Transverse colon (tissue), 4 donors: ENCODE measurements at regions not wholly inside any gene's neighbourhood (a gene's known extent, or its start where the extent isn't known, plus 50 kb on each side); places are given as distances from the start of the nearest gene placed in this dataset.

Source experiments
- DNase-seq: peaks from one replicate; pipeline ENCODE4 v3.0.0-alpha.2; 2019
- H3K27ac ChIP-seq, 4 donors: fragments of 200-600 bp; sonication (generic); 2 replicates each; pipeline ENCODE4 v1.5.1; 2016 to 2018; ENCODE audit warnings: inconsistent platforms in 4 of 4
- H3K27me3 ChIP-seq: fragments of 200-600 bp; sonication (generic); 2 replicates; pipeline ENCODE4 v1.5.1; 2017; ENCODE audit warnings: inconsistent platforms
- H3K36me3 ChIP-seq, 4 donors: fragments of 200-600 bp; sonication (generic); 2 replicates each; pipeline ENCODE4 v1.5.1; 2017 to 2019; ENCODE audit warnings: inconsistent platforms in 4 of 4
- H3K4me1 ChIP-seq, 4 donors: fragments of 200-600 bp; sonication (generic); 2 replicates each; pipeline ENCODE4 v1.5.1; 2017 to 2020; ENCODE audit warnings: inconsistent platforms in 4 of 4
- H3K4me3 ChIP-seq, 4 donors: fragments of 200-600 bp; sonication (generic); 1 replicate in 1 of 4; 2 replicates in 3 of 4; pipeline versions ENCODE4 v1.5.1 to v1.6.1; 2017 to 2019; ENCODE audit warnings: inconsistent platforms in 4 of 4
- H3K9me3 ChIP-seq, 2 donors: fragments of 200-600 bp; sonication (generic); 2 replicates each; pipeline ENCODE4 v1.5.1; 2017 to 2019; ENCODE audit warnings: inconsistent platforms in 2 of 2
- CTCF ChIP-seq, 5 experiments: fragments of 200-600 bp in 3 of 5; fragments of 450-650 bp in 2 of 5; sonication (generic) in 3 of 5; IDR thresholded peaks; 1 replicate in 2 of 5; 2 replicates in 3 of 5; pipeline ENCODE4 v1.5.1; 2016 to 2017; ENCODE audit warnings: antibody characterized with exemption in 5 of 5, inconsistent platforms in 3 of 5, mild to moderate bottlenecking in 2 of 5, moderate library complexity in 1 of 5
- EP300 ChIP-seq: sonication (generic); formaldehyde crosslinking; IDR thresholded peaks from one replicate; pipeline ENCODE4 v1.6.1; 2017; ENCODE audit warnings: antibody characterized with exemption, low read depth
- POLR2A ChIP-seq: fragments of 450-650 bp; IDR thresholded peaks from one replicate; pipeline ENCODE4 v1.6.1; 2016; ENCODE audit warnings: antibody characterized with exemption, mild to moderate bottlenecking, moderate library complexity
- POLR2AphosphoS5 ChIP-seq, 3 donors: sonication (generic); formaldehyde crosslinking; IDR thresholded peaks; one replicate each; pipeline ENCODE4 v1.6.1; 2016; ENCODE audit warnings: antibody characterized with exemption in 3 of 3
- WGBS, 2 donors: methylation state at CpG; one replicate each; pipeline ENCODE4 v1.1.5; 2018; ENCODE audit warnings: low coverage in 1 of 2; 5-methylcytosine and 5-hydroxymethylcytosine counted together
- in situ Hi-C, 4 donors: fragments of 200-750 bp; cut with MboI; loops; one replicate each; pipeline versions ENCODE4 v1.15.0 to v1.15.1; 2017; ENCODE audit warnings: low sequenced_read_pairs in 3 of 4, low pct_ligation_motif_present in 1 of 4, low pct_unique_long_range_greater_than_20kb in 1 of 4
- intact Hi-C: fragments of 100-400 bp; cut with DNase I; formaldehyde crosslinking; loops from one replicate; pipeline ENCODE4 v1.15.1; 2023; ENCODE audit warnings: low total_unique reads

- Histone ChIP-seq H3K4me1 (peaks cover 6 to 34% (median 28%) of the 10 kb centered on the region in 4 donors), H3K4me3 (no peak overlapping the region), H3K27ac (peak overlapping the region in 3 of 4 donors; percentile 70 to 91 (median 74)), H3K36me3 (no peaks in the 10 kb centered on the region), H3K27me3 (no peaks in the 10 kb centered on the region), H3K9me3 (no peaks in the 10 kb centered on the region)
- TF ChIP-seq POLR2A: no peak
- TF ChIP-seq POLR2AphosphoS5 (IDR thresholded peaks at IDR 0.05): no peak
- TF ChIP-seq EP300: no peak
- TF ChIP-seq CTCF (IDR thresholded peaks at IDR 0.05): no peak
- intact Hi-C loops (no loop called here), in situ Hi-C loops (loop anchor here in 1 of 4 donors (10.0 kb wide), 1 partner anchor 123 kb away; no protein-coding TSS in a partner anchor)
- DNase-seq: no peak
- WGBS, 2 donors: 64% methylated on average over 15 of the region's 15 CpGs; no CpG with 5 or more reads in 1 of the 2 donors
These were observed 62.9 kb upstream of the IL17B start for GRCh38 chr5:149441986-149442385.

GRCh38 chr5:149441194-149441753 is 62.2 kb upstream of the IL17B start:
- Histone ChIP-seq H3K27ac (peak overlapping the region in 1 of 4 donors; percentile 63), H3K4me3 (no peak overlapping the region), H3K27me3 (no peaks in the 10 kb centered on the region), H3K9me3 (no peaks in the 10 kb centered on the region), H3K4me1 (peaks cover 6 to 34% (median 28%) of the 10 kb centered on the region in 4 donors), H3K36me3 (no peaks in the 10 kb centered on the region)
- intact Hi-C loops (no loop called here), in situ Hi-C loops (loop anchor here in 1 of 4 donors (10.0 kb wide), 1 partner anchor 124 kb away; no protein-coding TSS in a partner anchor)
- WGBS, 2 donors: 89% methylated on average over 14 of the region's 14 CpGs; no CpG with 5 or more reads in 1 of the 2 donors
- DNase-seq: no peak
- TF ChIP-seq EP300 (no peak), CTCF (IDR thresholded peaks at IDR 0.05) (no peak), POLR2AphosphoS5 (IDR thresholded peaks at IDR 0.05) (no peak), POLR2A (no peak)

- peak; percentile 85 for DNase-seq
- peak overlapping the region; percentile 42 to 78 (median 62) for H3K27ac ChIP-seq
- H3K27me3 ChIP-seq: no peaks in the 10 kb centered on the region
- in situ Hi-C loops (loop anchor here (5.0 to 10.0 kb wide), 4 partner anchors 55 to 125 kb away; partner anchors contain the start of gene CSNK1A1 (in 1 of the 4)), intact Hi-C loops (loop anchor here (2.0 kb wide), 1 partner anchor 123 kb away; no protein-coding TSS in a partner anchor)
- H3K9me3 ChIP-seq: no peaks in the 10 kb centered on the region
- 14 to 43% methylated on average over 4 to 8 of the region's 8 CpGs for WGBS, 2 donors
- no peak overlapping the region for H3K4me3 ChIP-seq
- H3K4me1 ChIP-seq: peaks cover 6 to 29% (median 22%) of the 10 kb centered on the region in 4 donors
- TF ChIP-seq POLR2AphosphoS5 (IDR thresholded peaks at IDR 0.05) (peak in 2 of 3 donors; percentile 14 to 52), EP300 (peak; percentile 27), CTCF (IDR thresholded peaks at IDR 0.05) (peak; percentile 36 to 93 (median 53)), POLR2A (no peak)
- no peaks in the 10 kb centered on the region for H3K36me3 ChIP-seq
These were observed 60.9 kb upstream of the IL17B start for GRCh38 chr5:149439899-149440542.

GRCh38 chr5:149438711-149439132 is 59.6 kb upstream of the IL17B start:
- WGBS, 2 donors: 63 to 67% methylated on average over 1 of the region's 1 CpG
- H3K9me3 ChIP-seq: no peaks in the 10 kb centered on the region
- no peaks in the 10 kb centered on the region for H3K27me3 ChIP-seq
- intact Hi-C loops (loop anchor here (2.0 kb wide), 1 partner anchor 124 kb away; no protein-coding TSS in a partner anchor), in situ Hi-C loops (loop anchor here in 3 of 4 donors (5.0 to 10.0 kb wide), 4 partner anchors 54 to 126 kb away; partner anchors contain the start of gene CSNK1A1 (in 1 of the 3))
- peaks cover 6 to 29% (median 20%) of the 10 kb centered on the region in 4 donors for H3K4me1 ChIP-seq
- H3K27ac ChIP-seq: peak overlapping the region in 3 of 4 donors; percentile 60 to 78 (median 63)
- H3K36me3 ChIP-seq: no peaks in the 10 kb centered on the region
- no peak overlapping the region for H3K4me3 ChIP-seq
- no peak for DNase-seq
- TF ChIP-seq CTCF (IDR thresholded peaks at IDR 0.05) (no peak), POLR2AphosphoS5 (IDR thresholded peaks at IDR 0.05) (no peak), POLR2A (no peak), EP300 (no peak)
